Endothelial cell of umbilical vein (primary cell): ENCODE measurements at regions not wholly inside any gene's neighbourhood (a gene's known extent, or its start where the extent isn't known, plus 50 kb on each side); places are given as distances from the start of the nearest gene placed in this dataset.

Experiments
- BruUV-seq: library from RNA; stranded (reverse); fragments of 400-500 nt; replicated peaks from 2 replicates; lab custom pipeline; 2021; lab: Mats Ljungman, UMichigan
- CTCF ChIA-PET: fragments of 300-600, 350-600 bp; sonication (Branson Sonifier 250); formaldehyde crosslinking; loops from one replicate; lab custom pipeline; 2021; ENCODE audit warnings: antibody characterized with exemption, inconsistent platforms; lab: Charles Lee
- POLR2A ChIA-PET: fragments of 300-600, 350-600 bp; sonication (Branson Sonifier 250); formaldehyde crosslinking; loops from one replicate; lab custom pipeline; 2021; ENCODE audit warnings: antibody characterized with exemption, inconsistent platforms; lab: Charles Lee
- DNase-seq: peaks from one replicate; pipeline ENCODE4 v3.0.0-alpha.2; 2011; ENCODE audit warnings: low read depth, low spot score
- FAIRE-seq: peaks from 2 replicates; lab custom pipeline; 2011; peaks lifted over from hg19 to GRCh38; lab: Jason Lieb, UNC
- H2AFZ ChIP-seq: 2 replicates; pipeline ENCODE4 v1.6.0; 2012; ENCODE audit warnings: low read depth, low read length, control low read depth, inconsistent platforms
- H3K27ac ChIP-seq: 2 replicates; pipeline ENCODE4 v1.5.1; 2011; ENCODE audit warnings: low read depth, mild to moderate bottlenecking, control low read depth, low read length, moderate library complexity; ENCODE audit not compliant: insufficient read depth
- H3K27me3 ChIP-seq, 2 experiments: 2 replicates each; pipeline versions ENCODE4 v1.6.0 to v1.6.1; 2011; ENCODE audit warnings: low read length in 2 of 2, mixed read lengths in 1 of 2; ENCODE audit not compliant: control insufficient read depth in 2 of 2, insufficient read depth in 2 of 2
- H3K36me3 ChIP-seq, 2 experiments: 2 replicates in 1 of 2; 3 replicates in 1 of 2; pipeline ENCODE4 v1.5.1; 2011; ENCODE audit warnings: low read length in 2 of 2, mild to moderate bottlenecking in 1 of 2, moderate library complexity in 1 of 2; ENCODE audit not compliant: control insufficient read depth in 2 of 2, insufficient read depth in 2 of 2; ENCODE audit errors: extremely low read depth in 1 of 2
- H3K4me1 ChIP-seq: 3 replicates; pipeline ENCODE4 v1.5.1; 2011; ENCODE audit warnings: mild to moderate bottlenecking, low read length; ENCODE audit not compliant: control insufficient read depth, insufficient read depth; ENCODE audit errors: extremely low read depth
- H3K4me2 ChIP-seq: 2 replicates; pipeline ENCODE4 v1.6.1; 2011; ENCODE audit warnings: low read length, control low read depth, mixed read lengths; ENCODE audit not compliant: insufficient read depth
- H3K4me3 ChIP-seq, 3 experiments: fragments of 200-600 bp in 1 of 3; sonication (generic), shearing (Covaris generic) in 1 of 3; replicated peaks in 1 of 3; 2 replicates each; pipeline ENCODE4 v1.5.1; 2011 to 2016; ENCODE audit warnings: control low read depth in 3 of 3, low read length in 3 of 3, mild to moderate bottlenecking in 2 of 3, inconsistent platforms in 1 of 3, low read depth in 1 of 3, moderate library complexity in 1 of 3; ENCODE audit not compliant: insufficient read depth in 1 of 3
- H3K79me2 ChIP-seq: 2 replicates; pipeline ENCODE4 v1.6.0; 2012; ENCODE audit warnings: low read length, inconsistent platforms; ENCODE audit not compliant: control insufficient read depth, insufficient read depth
- H3K9ac ChIP-seq: replicated peaks from 2 replicates; pipeline ENCODE3; 2011; ENCODE audit warnings: low read length, control low read depth; ENCODE audit not compliant: insufficient read depth; ENCODE audit errors: extremely low read depth
- H3K9me1 ChIP-seq: replicated peaks from 3 replicates; pipeline ENCODE4 v1.6.0; 2011; ENCODE audit warnings: mild to moderate bottlenecking, low read length; ENCODE audit not compliant: control insufficient read depth, insufficient read depth; ENCODE audit errors: extremely low read depth
- H3K9me3 ChIP-seq: replicated peaks from 2 replicates; pipeline ENCODE4 v1.5.1; 2012; ENCODE audit warnings: low read length, inconsistent platforms; ENCODE audit not compliant: control insufficient read depth, insufficient read depth
- H4K20me1 ChIP-seq: replicated peaks from 2 replicates; pipeline ENCODE3; 2011; ENCODE audit warnings: mild to moderate bottlenecking, low read length; ENCODE audit not compliant: control insufficient read depth, insufficient read depth; ENCODE audit errors: extremely low read depth
- CTCF ChIP-seq, 2 donors: IDR thresholded peaks; 1 replicate in 1 of 2; 2 replicates in 1 of 2; pipeline ENCODE4 v1.5.1; 2011; ENCODE audit warnings: low read length in 2 of 2, mild to moderate bottlenecking in 2 of 2, moderate library complexity in 2 of 2, control low read depth in 1 of 2, inconsistent platforms in 1 of 2, low read depth in 1 of 2; ENCODE audit not compliant: insufficient read depth in 1 of 2; ENCODE audit errors: extremely low read depth in 1 of 2
- EZH2 ChIP-seq: IDR thresholded peaks from 2 replicates; pipeline ENCODE4 v1.6.1; 2012; ENCODE audit warnings: borderline replicate concordance, low read depth, mild to moderate bottlenecking, moderate library complexity, low read length, inconsistent platforms; ENCODE audit not compliant: severe bottlenecking
- FOS ChIP-seq: IDR thresholded peaks from 2 replicates; pipeline ENCODE4 v1.6.1; 2011; ENCODE audit warnings: mild to moderate bottlenecking, low read length, moderate library complexity, borderline replicate concordance; ENCODE audit not compliant: insufficient read depth
- GATA2 ChIP-seq: IDR thresholded peaks from 2 replicates; pipeline ENCODE4 v1.7.0; 2011; ENCODE audit warnings: low read depth, mild to moderate bottlenecking, moderate library complexity, mixed read lengths, low read length; ENCODE audit not compliant: insufficient read length, insufficient read depth
- JUN ChIP-seq: IDR thresholded peaks from 2 replicates; pipeline ENCODE4 v1.6.1; 2011; ENCODE audit warnings: borderline replicate concordance, low read depth; ENCODE audit not compliant: insufficient read length, insufficient read depth
- MAX ChIP-seq: IDR thresholded peaks from 2 replicates; pipeline ENCODE4 v1.6.1; 2011; ENCODE audit not compliant: insufficient read depth, insufficient read length
- MYC ChIP-seq: IDR thresholded peaks from one replicate; pipeline ENCODE4 v1.6.1; 2011; ENCODE audit warnings: mild to moderate bottlenecking, low read depth, low read length
- POLR2A ChIP-seq: IDR thresholded peaks from 2 replicates; pipeline ENCODE4 v1.6.1; 2012; ENCODE audit warnings: low read depth, mild to moderate bottlenecking, control low read depth, low read length
- POLR2AphosphoS5 ChIP-seq: IDR thresholded peaks from 2 replicates; pipeline ENCODE4 v1.6.1; 2012; ENCODE audit warnings: low read depth, mild to moderate bottlenecking, control low read depth, low read length, moderate library complexity; ENCODE audit not compliant: insufficient read depth
- dilution Hi-C: fragments of 300-500 bp; cut with MboI; formaldehyde crosslinking; loops from one replicate; pipeline ENCODE4 v1.15.0; 2019; ENCODE audit warnings: low sequenced_read_pairs; ENCODE audit not compliant: extremely low pct_ligation_motif_present
- intact Hi-C: fragments of 100-400 bp; cut with micrococcal nuclease; formaldehyde crosslinking; loops from one replicate; pipeline ENCODE4 v1.10.0; 2022

GRCh38 chr10:58028597-58029366, 238.9 kb downstream of the IPMK start:
- intact Hi-C loops, result no loop called here
- Histone ChIP-seq H3K9me3 (no peaks in the 10 kb centered on the region), H3K79me2 (no peaks in the 10 kb centered on the region), H3K27ac (no peak overlapping the region), H3K9ac (no peak overlapping the region), H4K20me1 (no peaks in the 10 kb centered on the region), H3K4me3 (no peak overlapping the region), H3K4me1 (peaks cover 3% of the 10 kb centered on the region), H3K4me2 (no peak overlapping the region), H3K27me3 (no peaks in the 10 kb centered on the region), H2AFZ (no peak overlapping the region), H3K9me1 (no peaks in the 10 kb centered on the region), H3K36me3 (no peaks in the 10 kb centered on the region)
- dilution Hi-C loops, result no loop called here
- ChIA-PET CTCF (no interaction called here), POLR2A (no interaction called here)
- no TSS peak for BruUV-seq
- TF ChIP-seq JUN (no peak), MAX (no peak), GATA2 (no peak), POLR2A (no peak), CTCF (IDR thresholded peaks at IDR 0.05; ENCODE audit: extremely low read depth in 1 of 2, insufficient read depth in 1 of 2, low read depth in 1 of 2, low read length in 2 of 2) (no peak), MYC (no peak), EZH2 (no peak), POLR2AphosphoS5 (no peak), FOS (no peak)
- DNase-seq (no peak), FAIRE-seq (no peak)
